ENCODE measurements at regions not wholly inside any gene's neighbourhood (a gene's known extent, or its start where the extent isn't known, plus 50 kb on each side); places are given as distances from the start of the nearest gene placed in this dataset.

DNA sequence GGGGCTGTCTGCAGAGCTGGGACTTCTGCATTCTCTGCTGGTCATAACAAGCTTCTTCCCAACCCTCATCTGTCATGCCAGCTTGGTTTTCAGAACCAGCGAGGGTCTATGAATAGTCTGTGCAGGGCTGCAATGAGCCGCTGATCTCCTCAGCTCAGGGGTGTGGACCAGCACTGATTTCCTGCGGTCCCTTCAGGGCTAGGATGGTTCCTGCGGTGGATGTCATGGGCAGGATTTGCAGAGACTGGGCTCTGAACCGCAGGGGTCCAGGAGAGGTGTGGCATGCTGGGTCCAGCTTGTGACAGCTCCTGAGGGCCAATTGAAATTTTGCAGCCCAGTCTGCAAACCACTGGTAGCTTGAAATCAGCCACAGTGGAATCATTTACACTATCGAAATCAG lies 188.2 kb upstream of the AGAP1 start:
- TF ChIP-seq EZH2 (IDR thresholded peaks at IDR 0.05; ENCODE audit: low read depth, unreplicated experiment) (no peak), EZH2phosphoT487 (IDR thresholded peaks at IDR 0.05; ENCODE audit: unreplicated experiment) (no peak)
- TF ChIP-seq, protein P1, sequence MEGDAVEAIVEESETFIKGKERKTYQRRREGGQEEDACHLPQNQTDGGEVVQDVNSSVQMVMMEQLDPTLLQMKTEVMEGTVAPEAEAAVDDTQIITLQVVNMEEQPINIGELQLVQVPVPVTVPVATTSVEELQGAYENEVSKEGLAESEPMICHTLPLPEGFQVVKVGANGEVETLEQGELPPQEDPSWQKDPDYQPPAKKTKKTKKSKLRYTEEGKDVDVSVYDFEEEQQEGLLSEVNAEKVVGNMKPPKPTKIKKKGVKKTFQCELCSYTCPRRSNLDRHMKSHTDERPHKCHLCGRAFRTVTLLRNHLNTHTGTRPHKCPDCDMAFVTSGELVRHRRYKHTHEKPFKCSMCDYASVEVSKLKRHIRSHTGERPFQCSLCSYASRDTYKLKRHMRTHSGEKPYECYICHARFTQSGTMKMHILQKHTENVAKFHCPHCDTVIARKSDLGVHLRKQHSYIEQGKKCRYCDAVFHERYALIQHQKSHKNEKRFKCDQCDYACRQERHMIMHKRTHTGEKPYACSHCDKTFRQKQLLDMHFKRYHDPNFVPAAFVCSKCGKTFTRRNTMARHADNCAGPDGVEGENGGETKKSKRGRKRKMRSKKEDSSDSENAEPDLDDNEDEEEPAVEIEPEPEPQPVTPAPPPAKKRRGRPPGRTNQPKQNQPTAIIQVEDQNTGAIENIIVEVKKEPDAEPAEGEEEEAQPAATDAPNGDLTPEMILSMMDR (conservative IDR thresholded peaks at IDR 0.05; ENCODE audit: low read depth in 2 of 2): no peak
- TF ChIP-seq, protein P2, sequence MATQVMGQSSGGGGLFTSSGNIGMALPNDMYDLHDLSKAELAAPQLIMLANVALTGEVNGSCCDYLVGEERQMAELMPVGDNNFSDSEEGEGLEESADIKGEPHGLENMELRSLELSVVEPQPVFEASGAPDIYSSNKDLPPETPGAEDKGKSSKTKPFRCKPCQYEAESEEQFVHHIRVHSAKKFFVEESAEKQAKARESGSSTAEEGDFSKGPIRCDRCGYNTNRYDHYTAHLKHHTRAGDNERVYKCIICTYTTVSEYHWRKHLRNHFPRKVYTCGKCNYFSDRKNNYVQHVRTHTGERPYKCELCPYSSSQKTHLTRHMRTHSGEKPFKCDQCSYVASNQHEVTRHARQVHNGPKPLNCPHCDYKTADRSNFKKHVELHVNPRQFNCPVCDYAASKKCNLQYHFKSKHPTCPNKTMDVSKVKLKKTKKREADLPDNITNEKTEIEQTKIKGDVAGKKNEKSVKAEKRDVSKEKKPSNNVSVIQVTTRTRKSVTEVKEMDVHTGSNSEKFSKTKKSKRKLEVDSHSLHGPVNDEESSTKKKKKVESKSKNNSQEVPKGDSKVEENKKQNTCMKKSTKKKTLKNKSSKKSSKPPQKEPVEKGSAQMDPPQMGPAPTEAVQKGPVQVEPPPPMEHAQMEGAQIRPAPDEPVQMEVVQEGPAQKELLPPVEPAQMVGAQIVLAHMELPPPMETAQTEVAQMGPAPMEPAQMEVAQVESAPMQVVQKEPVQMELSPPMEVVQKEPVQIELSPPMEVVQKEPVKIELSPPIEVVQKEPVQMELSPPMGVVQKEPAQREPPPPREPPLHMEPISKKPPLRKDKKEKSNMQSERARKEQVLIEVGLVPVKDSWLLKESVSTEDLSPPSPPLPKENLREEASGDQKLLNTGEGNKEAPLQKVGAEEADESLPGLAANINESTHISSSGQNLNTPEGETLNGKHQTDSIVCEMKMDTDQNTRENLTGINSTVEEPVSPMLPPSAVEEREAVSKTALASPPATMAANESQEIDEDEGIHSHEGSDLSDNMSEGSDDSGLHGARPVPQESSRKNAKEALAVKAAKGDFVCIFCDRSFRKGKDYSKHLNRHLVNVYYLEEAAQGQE (IDR thresholded peaks at IDR 0.05; ENCODE audit: unreplicated experiment): no peak

Data from GM23338 (cell line).